Keratinocyte (primary cell): ENCODE measurements at regions not wholly inside any gene's neighbourhood (a gene's known extent, or its start where the extent isn't known, plus 50 kb on each side); places are given as distances from the start of the nearest gene placed in this dataset.

Experiments used
- CTCF ChIP-seq, 3 experiments: IDR thresholded peaks in 1 of 3; conservative IDR thresholded peaks in 1 of 3; optimal IDR thresholded peaks in 1 of 3; 2 replicates in 2 of 3; 3 replicates in 1 of 3; pipeline versions ENCODE3 to v1.5.1; 2011; ENCODE audit warnings: low read length in 3 of 3, mild to moderate bottlenecking in 3 of 3, moderate library complexity in 2 of 3, control low read depth in 1 of 3, inconsistent platforms in 1 of 3; ENCODE audit not compliant: insufficient read depth in 2 of 3; ENCODE audit errors: extremely low read depth in 1 of 3
- EZH2 ChIP-seq: IDR thresholded peaks from one replicate; pipeline ENCODE4 v1.6.1; 2012; ENCODE audit warnings: inconsistent platforms, mild to moderate bottlenecking, low read length, moderate library complexity

GRCh38 chr16:9607515-9608230 is 516.2 kb downstream of the HAPSTR1 start:
- no peak for TF ChIP-seq CTCF (optimal IDR thresholded peaks at IDR 0.05 in 1 of 3, IDR thresholded peaks at IDR 0.05 in 1 of 3, conservative IDR thresholded peaks at IDR 0.05 in 1 of 3; ENCODE audit: extremely low read depth in 1 of 3, insufficient read depth in 2 of 3, low read length in 3 of 3)
- no peak for TF ChIP-seq EZH2
